GOT3 (cell line): ENCODE measurements at regions not wholly inside any gene's neighbourhood (a gene's known extent, or its start where the extent isn't known, plus 50 kb on each side); places are given as distances from the start of the nearest gene placed in this dataset.
"Not testable (repeated sequence)": the region's sequence is repeated elsewhere in the genome, so short reads cannot be mapped to it uniquely, and the experiment has no call there.

Experiments
- DNase-seq: peaks from one replicate; lab custom pipeline; 2025; ENCODE audit warnings: mixed read lengths; lab: John Stamatoyannopoulos, UW

- DNase-seq = no peak
Observed at GRCh38 chr7:91685544-91685943, 195.0 kb downstream of the MTERF1 start.

DNA sequence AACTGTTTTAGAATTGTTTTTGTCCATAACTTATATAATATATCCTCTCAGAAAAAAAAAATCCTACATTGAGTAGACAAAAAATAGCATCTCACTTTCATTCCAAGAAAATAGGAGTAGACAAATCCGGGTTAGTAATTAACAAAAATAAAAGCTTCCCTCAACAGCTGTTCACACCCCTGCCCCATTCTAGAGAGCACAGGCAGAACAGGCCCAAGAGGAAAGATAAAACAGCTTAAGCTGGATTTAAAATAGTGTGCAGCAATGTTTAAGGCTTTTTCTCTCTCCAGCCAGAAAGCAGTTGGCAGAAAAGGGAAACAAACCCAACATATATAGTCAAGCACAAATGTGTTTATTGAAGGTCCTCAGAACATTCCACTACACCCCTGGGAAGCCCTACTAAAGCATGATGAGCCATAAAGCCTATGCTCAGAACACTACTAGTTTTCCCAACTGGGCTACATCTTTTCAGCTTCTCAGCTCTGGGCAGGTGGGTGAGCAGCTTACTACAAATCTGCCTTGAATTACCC is 189.9 kb downstream of the MTERF1 start:
- no peak for DNase-seq

DNA sequence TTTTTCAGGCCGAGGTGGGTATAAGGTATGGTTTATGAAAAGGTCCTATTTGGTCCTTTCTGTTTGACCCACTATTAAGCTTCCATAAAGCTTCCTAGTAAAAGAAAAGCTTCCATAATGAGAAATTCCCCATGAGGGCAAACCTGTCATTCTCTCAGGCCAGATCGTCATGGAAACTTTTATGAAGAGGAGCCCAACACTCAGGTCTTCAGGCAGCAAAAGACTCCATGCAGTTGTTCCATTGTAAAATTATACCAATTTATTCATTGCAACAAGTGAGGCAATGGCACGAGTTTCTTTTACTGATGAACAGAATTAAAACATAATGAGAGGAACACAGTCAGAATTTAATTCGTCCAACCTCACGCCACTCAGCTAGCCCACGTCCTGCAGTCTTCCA is 188.6 kb downstream of the MTERF1 start:
- DNase-seq = no peak

DNA sequence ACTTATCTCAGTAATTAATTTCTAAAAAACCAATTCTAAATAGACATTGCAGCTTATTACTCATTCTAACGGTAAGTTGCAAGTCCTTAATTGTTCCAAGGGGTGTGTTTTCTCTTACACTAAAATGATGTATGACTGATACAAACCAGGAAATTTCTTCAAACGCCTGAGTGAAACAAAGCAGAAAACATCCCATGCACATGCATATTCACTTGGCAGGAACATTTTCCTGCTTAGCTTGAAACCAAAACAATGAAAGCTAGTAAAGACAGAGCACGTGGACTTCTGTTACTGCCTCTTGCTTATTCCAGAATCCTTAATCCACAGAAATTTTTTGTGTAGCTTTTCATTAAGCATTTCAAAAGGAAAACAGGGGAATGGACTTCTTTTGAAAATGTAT is 187.7 kb downstream of the MTERF1 start:
- no peak for DNase-seq

DNA sequence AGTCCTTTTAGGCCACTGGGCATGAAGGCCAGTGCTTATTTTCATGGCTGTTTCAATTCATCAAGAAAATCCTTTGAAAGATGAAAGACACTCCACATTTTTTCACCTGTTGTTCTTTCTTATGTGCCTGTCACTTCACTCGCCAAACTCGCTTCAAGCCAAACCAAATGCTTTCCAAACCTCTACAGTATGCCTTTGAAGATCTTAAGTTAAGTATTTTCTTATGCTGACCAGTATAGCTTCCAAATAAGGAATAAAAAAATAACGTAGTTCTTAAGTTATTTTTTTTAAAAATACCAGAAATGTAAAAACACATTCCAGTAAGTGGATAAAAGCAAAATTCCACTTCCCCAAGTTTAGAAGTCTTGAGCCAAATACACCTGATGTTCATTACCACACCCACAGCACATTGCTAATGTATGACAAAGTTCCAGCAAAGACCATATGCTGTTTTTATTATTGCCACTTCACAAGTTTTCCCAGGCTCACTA is 186.1 kb downstream of the MTERF1 start:
- DNase-seq = no peak

DNA sequence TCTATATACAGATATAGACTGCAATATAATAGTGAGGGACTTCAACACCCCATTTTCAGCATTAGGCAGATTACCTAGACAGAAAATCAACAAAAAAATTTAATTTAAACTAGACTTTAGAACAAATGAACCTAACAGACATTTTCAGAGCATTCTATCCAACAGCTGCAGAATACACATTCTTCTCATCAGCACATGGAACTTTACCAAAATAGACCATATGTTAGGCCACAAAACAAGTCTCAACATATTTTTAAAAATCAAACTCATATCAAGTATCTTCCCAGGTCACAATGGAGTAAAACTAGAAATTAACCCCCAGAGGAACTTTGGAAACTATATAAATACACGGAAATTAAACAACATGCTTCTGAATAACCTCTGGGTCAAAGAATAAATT is 169.6 kb downstream of the MTERF1 start:
- DNase-seq = no peak

DNA sequence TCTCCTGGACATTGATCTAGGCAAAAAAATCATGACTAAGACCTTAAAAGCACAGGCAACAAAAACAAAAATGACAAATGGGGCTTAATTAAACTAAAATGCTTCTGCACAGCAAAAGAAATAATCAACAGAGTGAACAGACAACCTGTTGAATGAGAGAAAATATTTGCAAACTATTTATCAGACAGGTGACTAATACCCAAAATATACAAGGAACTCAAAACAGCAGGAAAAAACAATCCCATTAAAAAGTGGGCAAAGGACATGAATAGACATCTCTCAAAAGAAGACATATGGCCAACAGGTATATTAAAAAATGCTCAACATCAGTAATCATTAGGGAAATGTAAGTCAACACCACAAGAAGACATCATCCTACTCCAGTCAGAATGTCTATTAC is 166.8 kb downstream of the MTERF1 start:
- no peak for DNase-seq

- DNase-seq = no peak
Observed at GRCh38 chr7:91717681-91718470, 162.6 kb downstream of the MTERF1 start.

DNA sequence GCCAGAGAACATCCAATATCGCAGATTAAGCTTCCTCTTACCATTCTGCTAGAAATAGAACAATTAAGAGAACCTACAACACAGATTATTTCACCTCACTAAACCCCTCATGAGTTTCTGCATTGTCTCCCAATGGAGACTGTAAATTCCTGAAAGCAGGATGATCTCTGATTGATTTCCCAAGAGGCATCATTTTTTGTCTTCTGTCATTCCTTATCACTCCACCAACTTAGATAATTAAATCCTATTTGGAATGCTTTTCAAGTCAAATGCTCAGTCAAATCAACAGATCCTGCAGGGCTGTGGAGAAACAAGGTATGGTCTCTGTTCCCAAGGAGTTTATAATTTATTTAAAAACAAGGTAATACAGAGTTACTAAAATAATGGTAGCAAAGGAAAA is 161.5 kb downstream of the MTERF1 start:
- no peak for DNase-seq

DNA sequence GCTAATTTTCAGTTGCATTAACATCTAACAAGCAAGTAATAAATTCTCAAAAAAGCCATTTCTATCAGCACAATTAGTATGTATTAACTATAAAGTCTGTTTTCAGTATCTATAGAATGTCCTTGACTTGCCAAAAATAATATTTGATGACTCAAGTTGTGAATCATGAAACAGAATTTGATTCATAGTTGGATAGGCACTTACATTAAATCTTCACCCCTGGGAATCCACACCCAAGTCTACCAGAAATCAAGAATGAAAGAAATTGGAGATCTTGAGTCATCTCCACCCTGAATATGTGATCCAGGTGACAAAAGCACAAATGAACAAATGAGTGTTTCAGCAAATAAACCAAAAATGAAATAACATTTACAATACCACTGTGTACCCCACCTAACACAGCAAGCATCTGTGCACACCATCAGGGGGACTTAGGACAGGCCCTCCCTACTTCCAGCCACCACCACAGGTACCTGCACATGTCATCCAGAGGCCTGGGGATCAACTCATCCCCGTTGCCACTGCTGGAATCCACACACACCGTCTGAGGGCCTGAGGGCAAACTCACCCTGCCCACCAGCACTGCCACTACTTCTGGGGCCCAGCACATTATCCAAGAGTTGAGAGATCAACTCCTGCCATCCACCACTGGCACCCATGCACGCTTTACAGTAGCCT is 160.1 kb downstream of the MTERF1 start:
- no peak for DNase-seq

GRCh38 chr7:91722831-91723230 is 157.7 kb downstream of the MTERF1 start:
- DNase-seq = no peak

- DNase-seq = not testable (repeated sequence)
Observed at GRCh38 chr7:91729046-91729445, 151.5 kb downstream of the MTERF1 start.

DNA sequence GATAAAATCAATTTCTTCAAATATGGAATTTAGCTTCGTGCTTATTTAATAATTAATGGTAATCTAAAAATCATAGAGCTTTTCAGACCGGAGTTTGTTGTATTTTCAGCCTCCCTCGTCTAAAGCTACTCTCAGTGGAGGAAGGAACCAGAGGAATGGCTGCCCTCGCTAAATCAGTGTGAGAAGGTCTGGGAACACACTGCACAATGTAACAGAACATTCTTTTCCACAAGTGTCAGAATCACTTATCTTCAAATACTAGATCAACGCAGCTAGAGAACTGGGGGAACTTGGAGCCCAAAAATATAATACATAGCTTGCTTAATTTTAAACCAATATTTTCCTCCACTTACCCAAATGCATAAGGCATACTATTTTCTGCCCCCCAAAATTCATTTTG is 148.5 kb downstream of the MTERF1 start:
- no peak for DNase-seq

GRCh38 chr7:91749418-91749817 is 131.1 kb downstream of the MTERF1 start:
- no peak for DNase-seq

GRCh38 chr7:91750091-91750490 is 130.4 kb downstream of the MTERF1 start:
- DNase-seq = no peak

- no peak for DNase-seq
Observed at GRCh38 chr7:91752102-91752501, 128.4 kb downstream of the MTERF1 start.

DNA sequence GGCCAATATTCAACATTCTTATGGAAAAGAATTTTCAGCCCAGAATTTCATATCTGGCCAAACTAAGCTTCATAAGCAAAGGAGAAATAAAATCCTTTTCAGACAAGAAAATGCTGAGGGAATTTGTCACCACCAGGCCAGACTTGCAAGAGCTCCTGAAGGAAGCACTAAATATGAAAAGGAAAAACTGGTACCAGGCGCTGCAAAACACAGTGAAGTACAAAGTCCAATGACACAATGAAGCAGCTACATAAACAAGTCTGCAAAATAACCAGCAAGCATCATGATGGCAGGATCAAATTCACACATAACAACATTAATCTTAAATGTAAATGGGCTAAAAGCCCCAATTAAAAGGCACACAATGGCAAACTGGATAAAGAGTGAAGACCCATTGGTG is 126.2 kb downstream of the MTERF1 start:
- DNase-seq = not testable (repeated sequence)

- not testable (repeated sequence) for DNase-seq
Observed at GRCh38 chr7:91755121-91755520, 125.4 kb downstream of the MTERF1 start.

DNA sequence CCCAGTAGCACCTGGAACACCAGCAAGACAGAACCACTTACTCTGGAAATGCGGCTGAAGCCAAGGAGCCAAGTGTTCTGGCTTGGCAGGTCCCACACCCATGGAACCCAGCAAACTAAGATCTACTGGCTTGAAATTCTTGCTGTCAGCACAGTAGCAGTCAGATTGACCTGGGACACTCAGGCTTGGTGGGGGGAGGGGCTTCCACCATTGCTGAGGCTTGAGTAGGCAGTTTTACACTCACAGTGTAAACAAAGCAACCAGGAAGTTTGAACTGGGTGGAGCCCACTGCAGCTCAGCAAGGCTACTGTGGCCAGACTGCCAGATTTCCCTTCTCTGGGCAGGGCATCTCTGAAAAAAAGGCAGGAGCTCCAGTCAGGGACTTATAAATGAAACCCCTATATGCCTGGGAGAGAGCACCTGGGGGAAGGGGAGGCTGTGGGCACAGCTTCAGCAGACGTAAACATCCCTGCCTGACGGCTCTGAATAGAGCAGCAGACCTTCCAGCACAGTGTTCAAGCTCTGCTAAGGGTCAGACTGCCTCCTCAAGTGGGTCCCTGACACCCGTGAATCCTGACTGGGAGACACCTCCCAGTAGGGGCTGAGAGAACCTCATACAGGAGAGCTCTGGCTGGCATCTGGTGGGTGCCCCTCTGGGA is 121.2 kb downstream of the MTERF1 start:
- no peak for DNase-seq

GRCh38 chr7:91767820-91768219 is 112.7 kb downstream of the MTERF1 start:
- no peak for DNase-seq

DNA sequence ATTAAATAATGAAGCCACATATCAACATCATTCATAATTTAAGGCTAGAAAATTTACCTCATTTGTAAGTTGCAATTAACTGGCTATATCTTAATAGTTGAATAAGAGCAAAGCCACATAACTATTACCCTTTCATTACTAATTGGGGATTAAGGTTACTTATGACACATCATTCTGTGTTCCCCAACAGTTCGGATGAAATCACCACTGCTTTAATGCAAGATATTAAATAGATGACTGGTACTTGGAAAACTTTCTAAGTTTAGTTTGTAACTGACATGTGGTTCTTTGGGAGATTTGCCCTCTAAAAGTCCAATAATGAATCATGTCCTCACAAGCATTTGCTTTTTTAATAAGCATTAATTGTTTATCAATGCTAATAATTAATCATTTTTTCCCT is 109.1 kb downstream of the MTERF1 start:
- no peak for DNase-seq

DNA sequence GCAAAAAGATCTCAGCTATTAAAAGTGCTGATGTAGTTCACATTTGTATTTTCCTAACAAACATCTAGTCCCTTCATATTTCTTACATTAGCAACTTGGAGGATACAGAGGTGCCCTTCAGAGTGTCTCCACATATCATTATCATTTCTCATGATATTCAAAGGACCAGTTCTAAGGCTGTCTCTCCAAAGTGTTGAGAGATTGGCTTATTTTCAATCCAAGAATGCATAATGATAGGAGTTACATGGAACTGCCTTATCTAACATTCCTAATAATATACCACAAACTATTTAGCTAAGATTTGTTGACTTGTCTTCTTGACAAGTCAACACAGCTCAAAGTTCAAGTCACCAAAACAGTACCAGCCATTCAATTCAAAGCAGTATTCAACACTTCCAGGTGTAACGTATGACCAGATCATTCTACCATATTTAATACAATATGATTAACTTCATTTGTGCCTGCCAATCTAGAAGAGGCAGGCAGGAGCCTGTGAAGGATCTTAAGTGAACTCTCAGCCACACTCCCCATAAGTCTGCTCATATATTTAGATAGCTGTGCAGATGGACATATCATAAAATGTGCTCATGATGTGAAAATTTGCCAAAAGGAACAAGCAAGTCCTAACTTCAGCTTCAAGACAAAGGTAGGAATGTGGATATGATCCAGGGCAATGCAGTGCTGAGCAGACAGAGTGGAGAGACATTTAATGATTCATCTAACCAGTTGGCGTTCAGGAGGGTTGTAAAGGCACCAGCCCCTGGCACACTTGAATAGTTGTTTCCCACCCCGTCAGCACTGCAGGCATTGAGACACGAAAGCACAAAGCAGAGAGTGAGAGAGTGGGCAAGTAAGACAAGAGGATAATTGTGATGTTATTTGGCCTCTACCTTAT is 108.3 kb downstream of the MTERF1 start:
- DNase-seq = no peak
